ENCODE measurements at regions not wholly inside any gene's neighbourhood (a gene's known extent, or its start where the extent isn't known, plus 50 kb on each side); places are given as distances from the start of the nearest gene placed in this dataset.

DNA sequence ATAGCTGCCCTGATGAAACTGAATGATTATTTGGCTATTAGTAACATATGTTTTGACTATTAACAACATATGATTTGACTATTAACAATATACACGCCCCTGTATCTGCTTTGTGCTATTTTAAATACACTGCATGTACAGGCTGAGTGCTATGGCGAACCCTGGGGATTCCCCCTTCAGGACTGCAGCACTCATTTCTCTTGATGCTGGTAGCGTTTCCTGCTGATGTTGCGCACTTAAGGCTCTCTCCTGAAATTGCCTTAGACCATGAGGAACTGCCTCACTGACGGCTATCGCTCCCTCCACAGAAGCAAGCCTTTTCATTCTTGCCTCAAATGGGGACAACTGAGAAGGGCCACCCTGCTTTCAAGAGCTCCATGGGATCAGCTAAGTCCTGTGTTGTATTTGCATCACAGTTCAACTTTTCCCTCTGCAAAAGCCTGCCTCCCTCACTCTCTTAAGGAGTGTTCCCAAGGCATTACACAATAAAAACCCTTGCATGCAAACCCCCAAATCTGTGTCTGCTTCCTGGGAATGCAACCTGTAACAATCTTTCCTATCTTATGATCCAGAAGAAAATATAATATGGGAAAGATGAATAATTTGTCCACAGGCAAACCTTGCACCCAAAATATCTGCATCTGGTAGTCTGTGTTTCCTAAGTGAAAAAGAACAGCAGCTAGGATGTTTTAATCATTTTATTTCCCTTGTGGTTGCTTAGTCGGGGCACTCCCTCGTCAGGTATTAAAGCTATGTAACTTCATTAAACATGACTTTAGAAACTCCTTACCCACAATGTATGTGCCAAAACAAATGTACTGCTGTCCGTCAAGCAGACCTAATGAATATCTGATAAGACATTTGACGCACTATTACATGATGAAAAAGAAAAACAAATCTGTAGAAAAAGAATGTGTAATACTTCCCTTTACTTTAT is 456.4 kb downstream of the COL12A1 start:
- peak in 1 of 6 donors; percentile 58 for DNase-seq (ENCODE audit: low read depth in 4 of 6, low spot score in 6 of 6)

GRCh38 chr6:74745670-74746069 is 460.2 kb downstream of the COL12A1 start:
- no peaks in the 10 kb centered on the region for H3K4me1 ChIP-seq (ENCODE audit: control insufficient read depth, insufficient read depth, low read length)
- no peak overlapping the region for H3K4me3 ChIP-seq (ENCODE audit: low read depth, low read length)
- no peaks in the 10 kb centered on the region for H3K27me3 ChIP-seq (ENCODE audit: control insufficient read depth, insufficient read depth, low read length)
- no peaks in the 10 kb centered on the region for H3K36me3 ChIP-seq (ENCODE audit: control insufficient read depth, insufficient read depth, low read length)
- H3K9me3 ChIP-seq (ENCODE audit: control insufficient read depth, insufficient read depth, low read length), result no peaks in the 10 kb centered on the region
- H3K27ac ChIP-seq (ENCODE audit: low read depth, low read length), result no peak overlapping the region
- no CpG with 5 or more reads among the region's 1 CpG for WGBS (ENCODE audit: insufficient coverage)
- no peak for DNase-seq (ENCODE audit: low read depth in 4 of 6, low spot score in 6 of 6)

More for the DNA sequence above, 456.4 kb downstream of the COL12A1 start:
- Histone ChIP-seq H3K27me3 (ENCODE audit: control insufficient read depth, insufficient read depth, low read length) (no peaks in the 10 kb centered on the region), H3K27ac (ENCODE audit: low read depth, low read length) (no peak overlapping the region), H3K9me3 (ENCODE audit: control insufficient read depth, insufficient read depth, low read length) (no peaks in the 10 kb centered on the region), H3K4me3 (ENCODE audit: low read depth, low read length) (no peak overlapping the region), H3K36me3 (ENCODE audit: control insufficient read depth, insufficient read depth, low read length) (no peaks in the 10 kb centered on the region), H3K4me1 (ENCODE audit: control insufficient read depth, insufficient read depth, low read length) (no peaks in the 10 kb centered on the region)
- 63% methylated on average over 5 of the region's 10 CpGs for WGBS (ENCODE audit: insufficient coverage)

- DNase-seq (ENCODE audit: low read depth in 4 of 6, low spot score in 6 of 6), result no peak
- Histone ChIP-seq H3K27ac (ENCODE audit: low read depth, low read length) (no peak overlapping the region), H3K9me3 (ENCODE audit: control insufficient read depth, insufficient read depth, low read length) (no peaks in the 10 kb centered on the region), H3K4me3 (ENCODE audit: low read depth, low read length) (no peak overlapping the region), H3K36me3 (ENCODE audit: control insufficient read depth, insufficient read depth, low read length) (no peaks in the 10 kb centered on the region), H3K4me1 (ENCODE audit: control insufficient read depth, insufficient read depth, low read length) (no peaks in the 10 kb centered on the region), H3K27me3 (ENCODE audit: control insufficient read depth, insufficient read depth, low read length) (no peaks in the 10 kb centered on the region)
- 80% methylated on average over 3 of the region's 3 CpGs for WGBS (ENCODE audit: insufficient coverage)
These were observed 462.9 kb downstream of the COL12A1 start for GRCh38 chr6:74742793-74743508.

- Histone ChIP-seq H3K9me3 (ENCODE audit: control insufficient read depth, insufficient read depth, low read length) (no peaks in the 10 kb centered on the region), H3K36me3 (ENCODE audit: control insufficient read depth, insufficient read depth, low read length) (no peaks in the 10 kb centered on the region), H3K27me3 (ENCODE audit: control insufficient read depth, insufficient read depth, low read length) (no peaks in the 10 kb centered on the region), H3K4me3 (ENCODE audit: low read depth, low read length) (no peak overlapping the region), H3K4me1 (ENCODE audit: control insufficient read depth, insufficient read depth, low read length) (no peaks in the 10 kb centered on the region), H3K27ac (ENCODE audit: low read depth, low read length) (no peak overlapping the region)
- DNase-seq (ENCODE audit: low read depth in 4 of 6, low spot score in 6 of 6), result peak in 1 of 6 donors; percentile 38
- 40% methylated on average over 1 of the region's 1 CpG for WGBS (ENCODE audit: insufficient coverage)
These were observed 464.2 kb downstream of the COL12A1 start for GRCh38 chr6:74741646-74742045.

DNA sequence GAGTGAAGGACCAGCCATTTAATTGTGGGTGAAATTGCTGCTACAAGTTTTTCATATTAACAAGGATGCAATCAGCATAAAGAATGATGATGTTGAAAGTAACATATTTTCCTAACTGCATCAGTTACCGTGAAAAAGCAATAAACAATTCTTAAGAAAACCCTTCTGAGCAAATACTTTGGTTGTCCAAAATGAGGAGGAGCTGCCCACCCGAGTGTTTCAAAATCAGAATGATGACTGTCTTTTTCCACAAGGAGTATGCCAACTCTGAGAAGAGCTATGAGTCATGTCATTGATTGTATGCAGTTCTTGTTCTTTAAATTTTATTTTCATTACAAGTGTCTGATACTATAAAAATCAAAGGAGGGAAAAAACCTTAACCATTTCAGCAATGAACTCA is 470.5 kb downstream of the COL12A1 start:
- H3K36me3 ChIP-seq (ENCODE audit: control insufficient read depth, insufficient read depth, low read length), result no peaks in the 10 kb centered on the region
- H3K9me3 ChIP-seq (ENCODE audit: control insufficient read depth, insufficient read depth, low read length), result no peaks in the 10 kb centered on the region
- H3K27ac ChIP-seq (ENCODE audit: low read depth, low read length), result no peak overlapping the region
- H3K4me3 ChIP-seq (ENCODE audit: low read depth, low read length), result no peak overlapping the region
- peak in 1 of 6 donors; percentile 14 for DNase-seq (ENCODE audit: low read depth in 4 of 6, low spot score in 6 of 6)
- no peaks in the 10 kb centered on the region for H3K4me1 ChIP-seq (ENCODE audit: control insufficient read depth, insufficient read depth, low read length)
- no CpG with 5 or more reads among the region's 2 CpGs for WGBS (ENCODE audit: insufficient coverage)
- H3K27me3 ChIP-seq (ENCODE audit: control insufficient read depth, insufficient read depth, low read length), result no peaks in the 10 kb centered on the region

DNA sequence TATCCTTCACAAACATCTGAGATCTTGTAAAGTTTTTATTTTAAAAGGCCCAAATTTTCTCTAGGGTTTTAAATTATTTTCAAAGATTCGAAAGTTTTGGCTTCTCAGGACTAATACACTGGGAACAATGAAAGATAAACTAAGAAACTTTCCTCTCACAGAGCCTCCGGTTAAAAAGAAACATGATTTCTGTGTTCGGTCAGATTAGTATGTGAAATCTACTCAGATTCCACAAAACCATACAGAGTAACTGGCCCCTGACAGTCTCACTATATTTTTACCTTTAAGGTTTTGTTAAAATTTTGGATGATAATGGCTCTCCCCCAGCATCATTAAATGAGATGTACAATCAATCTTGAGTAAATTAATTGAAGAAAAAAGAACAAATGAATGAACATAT is 471.0 kb downstream of the COL12A1 start:
- H3K4me1 ChIP-seq (ENCODE audit: control insufficient read depth, insufficient read depth, low read length), result no peaks in the 10 kb centered on the region
- no CpG with 5 or more reads among the region's 3 CpGs for WGBS (ENCODE audit: insufficient coverage)
- no peak for DNase-seq (ENCODE audit: low read depth in 4 of 6, low spot score in 6 of 6)
- no peak overlapping the region for H3K27ac ChIP-seq (ENCODE audit: low read depth, low read length)
- no peaks in the 10 kb centered on the region for H3K36me3 ChIP-seq (ENCODE audit: control insufficient read depth, insufficient read depth, low read length)
- H3K4me3 ChIP-seq (ENCODE audit: low read depth, low read length), result no peak overlapping the region
- H3K27me3 ChIP-seq (ENCODE audit: control insufficient read depth, insufficient read depth, low read length), result no peaks in the 10 kb centered on the region
- no peaks in the 10 kb centered on the region for H3K9me3 ChIP-seq (ENCODE audit: control insufficient read depth, insufficient read depth, low read length)

GRCh38 chr6:74733830-74734620 is 471.8 kb downstream of the COL12A1 start:
- H3K36me3 ChIP-seq (ENCODE audit: control insufficient read depth, insufficient read depth, low read length), result no peaks in the 10 kb centered on the region
- no peak overlapping the region for H3K27ac ChIP-seq (ENCODE audit: low read depth, low read length)
- no peaks in the 10 kb centered on the region for H3K27me3 ChIP-seq (ENCODE audit: control insufficient read depth, insufficient read depth, low read length)
- DNase-seq (ENCODE audit: low read depth in 4 of 6, low spot score in 6 of 6), result no peak
- H3K4me1 ChIP-seq (ENCODE audit: control insufficient read depth, insufficient read depth, low read length), result no peaks in the 10 kb centered on the region
- WGBS (ENCODE audit: insufficient coverage), result no CpG with 5 or more reads among the region's 2 CpGs
- no peaks in the 10 kb centered on the region for H3K9me3 ChIP-seq (ENCODE audit: control insufficient read depth, insufficient read depth, low read length)
- H3K4me3 ChIP-seq (ENCODE audit: low read depth, low read length), result no peak overlapping the region

DNA sequence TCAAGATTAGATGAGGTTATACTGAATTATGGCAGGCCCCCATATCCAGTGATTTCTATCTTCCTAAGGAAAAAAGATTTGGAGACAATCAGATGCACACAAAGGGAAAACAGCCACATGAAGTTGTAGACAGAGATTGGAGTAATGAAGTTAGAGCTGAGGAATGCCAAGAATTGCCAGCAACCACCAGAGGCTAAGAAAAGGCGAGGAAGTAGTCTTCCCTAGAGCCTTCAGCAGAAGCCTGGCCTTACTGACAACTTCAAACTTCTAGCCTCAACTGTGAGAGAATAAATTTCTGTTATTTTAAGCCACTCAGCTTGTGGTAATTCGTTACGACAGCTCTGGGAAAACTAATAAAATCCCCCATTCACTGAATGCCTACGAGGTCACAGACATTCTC is 473.9 kb downstream of the COL12A1 start:
- Histone ChIP-seq H3K27me3 (ENCODE audit: control insufficient read depth, insufficient read depth, low read length) (no peaks in the 10 kb centered on the region), H3K4me1 (ENCODE audit: control insufficient read depth, insufficient read depth, low read length) (no peaks in the 10 kb centered on the region), H3K27ac (ENCODE audit: low read depth, low read length) (no peak overlapping the region), H3K36me3 (ENCODE audit: control insufficient read depth, insufficient read depth, low read length) (no peaks in the 10 kb centered on the region), H3K4me3 (ENCODE audit: low read depth, low read length) (no peak overlapping the region), H3K9me3 (ENCODE audit: control insufficient read depth, insufficient read depth, low read length) (no peaks in the 10 kb centered on the region)
- WGBS (ENCODE audit: insufficient coverage), result 83% methylated on average over 2 of the region's 4 CpGs
- DNase-seq (ENCODE audit: low read depth in 4 of 6, low spot score in 6 of 6), result no peak

DNA sequence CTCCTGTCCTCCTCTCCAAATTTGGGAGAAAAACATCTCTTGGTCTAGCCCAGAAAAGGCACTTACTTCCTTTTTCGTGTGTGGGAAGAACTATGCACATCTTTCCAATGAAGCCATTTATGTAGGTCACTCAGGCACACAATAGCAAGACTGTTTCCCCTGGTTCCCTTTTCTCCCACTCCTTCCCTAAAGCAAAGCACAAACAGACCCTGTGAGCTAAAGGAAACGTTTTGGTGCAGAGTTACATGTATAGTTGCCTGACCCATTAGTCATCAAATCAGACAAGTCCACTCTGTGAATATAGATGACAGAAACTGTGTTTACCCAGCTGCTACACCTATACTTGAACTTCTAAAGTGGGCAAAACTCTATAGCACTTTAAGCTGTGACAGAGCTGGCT is 474.6 kb downstream of the COL12A1 start:
- no peak for DNase-seq (ENCODE audit: low read depth in 4 of 6, low spot score in 6 of 6)
- no peaks in the 10 kb centered on the region for H3K9me3 ChIP-seq (ENCODE audit: control insufficient read depth, insufficient read depth, low read length)
- H3K4me3 ChIP-seq (ENCODE audit: low read depth, low read length), result no peak overlapping the region
- H3K4me1 ChIP-seq (ENCODE audit: control insufficient read depth, insufficient read depth, low read length), result no peaks in the 10 kb centered on the region
- no peaks in the 10 kb centered on the region for H3K36me3 ChIP-seq (ENCODE audit: control insufficient read depth, insufficient read depth, low read length)
- WGBS (ENCODE audit: insufficient coverage), result 40% methylated on average over 1 of the region's 2 CpGs
- H3K27ac ChIP-seq (ENCODE audit: low read depth, low read length), result no peak overlapping the region
- no peaks in the 10 kb centered on the region for H3K27me3 ChIP-seq (ENCODE audit: control insufficient read depth, insufficient read depth, low read length)
